ENCODE measurements at regions not wholly inside any gene's neighbourhood (a gene's known extent, or its start where the extent isn't known, plus 50 kb on each side); places are given as distances from the start of the nearest gene placed in this dataset.
"Not testable (repeated sequence)": the region's sequence is repeated elsewhere in the genome, so short reads cannot be mapped to it uniquely, and the experiment has no call there.

GRCh38 chr16:32947336-32947735 is 246.7 kb upstream of the TP53TG3C start:
- DNase-seq: not testable (repeated sequence)

DNA sequence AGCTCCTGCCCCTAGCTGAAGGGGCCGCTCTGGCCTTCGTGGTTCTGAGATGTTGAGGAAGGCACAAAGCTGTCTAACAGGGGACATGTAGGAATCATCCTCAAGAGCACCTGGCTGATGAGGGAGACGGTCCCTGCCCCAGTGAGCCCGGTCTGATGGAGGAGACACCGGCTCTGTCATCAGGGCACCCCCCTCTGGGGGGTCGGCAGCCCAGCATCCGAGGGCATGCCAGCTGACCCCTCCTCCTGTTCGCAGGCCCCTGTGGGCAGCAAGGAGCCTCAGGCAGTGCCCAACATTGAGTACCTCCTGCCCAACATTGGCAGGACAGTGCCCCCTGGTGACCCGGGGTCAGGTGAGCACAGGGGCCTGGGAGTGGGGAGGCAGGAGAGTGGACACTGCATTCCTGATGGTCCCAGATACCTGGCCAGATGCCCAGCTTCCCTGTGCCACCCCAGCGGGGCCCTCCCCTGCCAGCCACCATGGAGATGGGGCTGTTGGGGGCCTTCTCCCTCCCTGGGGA is 247.9 kb upstream of the TP53TG3C start:
- DNase-seq: not testable (repeated sequence)

- DNase-seq: not testable (repeated sequence)
Observed at GRCh38 chr16:32945311-32945710, 248.7 kb upstream of the TP53TG3C start.

- DNase-seq: not testable (repeated sequence)
Observed at GRCh38 chr16:32939845-32940244, 254.2 kb upstream of the TP53TG3C start.

DNA sequence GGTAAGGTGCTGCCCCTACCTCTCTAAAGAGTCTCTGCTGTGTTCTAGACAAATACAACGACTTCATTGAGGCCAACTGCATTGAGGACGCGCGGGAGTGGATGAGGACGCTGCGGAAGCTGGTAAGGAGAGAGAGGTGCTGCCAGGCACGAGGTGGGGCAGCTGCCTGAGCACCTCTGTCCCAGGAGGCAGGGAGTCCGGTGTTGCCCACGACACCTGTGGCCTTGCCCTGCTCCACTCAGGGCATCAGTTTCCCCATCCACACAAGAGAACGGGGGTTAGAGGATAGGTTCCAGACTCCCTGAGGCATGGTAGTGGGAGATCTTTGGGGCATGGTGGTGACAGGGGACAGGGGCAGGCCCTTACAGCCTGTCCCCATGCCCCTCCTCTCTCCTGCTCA is 256.1 kb upstream of the TP53TG3C start:
- not testable (repeated sequence) for DNase-seq

DNA sequence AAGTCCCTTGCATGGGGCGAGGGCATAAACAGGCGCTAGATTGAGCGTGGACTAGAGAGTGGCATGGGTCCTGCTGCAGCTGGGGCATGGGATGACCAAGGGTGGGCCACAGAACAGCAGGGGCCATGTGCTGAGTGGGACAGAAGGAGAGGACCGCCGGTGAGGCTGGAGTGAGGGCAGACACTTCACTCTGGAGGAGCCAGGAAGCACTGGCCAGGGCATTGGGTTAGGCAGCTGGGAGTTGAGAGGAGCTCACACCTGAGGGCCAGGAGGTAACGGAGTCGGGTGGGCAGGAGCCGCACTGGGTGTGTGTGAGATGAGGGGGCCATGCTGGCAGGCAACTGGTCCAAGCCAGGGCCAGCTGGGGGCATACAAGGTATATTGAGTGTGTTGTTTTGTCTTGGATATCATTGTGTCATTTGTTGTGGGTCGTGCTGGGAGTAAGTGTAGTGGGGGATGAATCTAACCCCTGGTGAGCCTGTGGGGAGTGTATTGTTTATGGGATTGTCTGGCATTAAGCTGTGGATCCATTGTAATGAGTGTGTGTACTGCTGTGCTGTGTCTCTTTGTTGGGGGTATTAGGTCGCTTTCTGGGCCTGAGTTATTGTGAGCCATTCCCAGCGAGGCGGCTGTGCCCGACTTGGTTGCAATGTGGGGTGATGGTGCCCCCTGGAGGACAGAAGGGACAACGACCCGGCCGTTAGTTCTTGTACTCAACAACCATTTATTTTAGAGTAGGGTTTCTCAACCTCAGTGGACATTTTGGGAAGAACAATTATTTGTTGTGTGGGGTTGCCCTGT is 256.5 kb upstream of the TP53TG3 start:
- peak in 1 of 2 donors; percentile 34 for DNase-seq

DNA sequence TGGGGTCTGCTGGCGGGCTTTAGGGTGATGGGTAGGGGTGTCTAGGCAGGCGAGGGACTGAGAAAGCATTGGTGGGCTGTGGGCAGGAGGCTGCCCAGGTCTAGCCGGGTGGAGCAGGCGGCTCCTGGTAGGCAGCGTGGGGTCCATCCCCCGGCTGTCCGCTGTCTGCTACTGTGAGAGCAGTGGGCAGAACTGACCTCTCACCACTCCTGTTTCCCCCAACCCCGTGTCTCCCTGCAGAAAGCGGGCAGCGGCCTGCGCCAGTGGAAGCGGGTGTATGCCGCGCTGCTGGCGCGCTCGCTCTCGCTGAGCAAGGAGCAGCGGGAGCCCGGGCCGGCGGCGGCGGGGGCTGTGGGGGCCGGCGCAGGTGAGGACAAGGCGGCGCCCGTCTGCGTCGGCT is 249.2 kb upstream of the TP53TG3 start:
- not testable (repeated sequence) for DNase-seq

- DNase-seq: peak in 1 of 2 donors; percentile 9
Observed at GRCh38 chr16:32922578-32922977, 246.6 kb upstream of the TP53TG3 start.

DNA sequence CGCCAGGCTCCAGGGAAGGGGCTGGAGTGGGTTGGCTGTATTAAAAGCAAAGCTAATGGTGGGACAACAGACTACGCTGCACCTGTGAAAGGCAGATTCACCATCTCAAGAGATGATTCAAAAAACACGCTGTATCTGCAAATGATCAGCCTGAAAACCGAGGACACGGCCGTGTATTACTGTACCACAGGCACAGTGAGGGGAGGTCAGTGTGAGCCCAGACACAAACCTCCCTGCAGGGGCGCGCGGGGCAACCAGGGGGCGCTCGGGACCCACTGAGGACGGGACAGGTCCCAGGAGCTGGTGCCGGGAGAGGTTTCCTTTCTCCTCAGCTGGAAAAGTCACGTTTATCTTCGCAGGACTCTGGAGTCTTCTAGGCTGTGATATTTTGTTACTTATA is 239.4 kb upstream of the TP53TG3 start:
- not testable (repeated sequence) for DNase-seq

- DNase-seq: peak; percentile 23 to 60
Observed at GRCh38 chr16:32897782-32898181, 221.8 kb upstream of the TP53TG3 start.

- not testable (repeated sequence) for DNase-seq
Observed at GRCh38 chr16:32885392-32885791, 209.4 kb upstream of the TP53TG3 start.

- not testable (repeated sequence) for DNase-seq
Observed at GRCh38 chr16:32884556-32884955, 208.6 kb upstream of the TP53TG3 start.

GRCh38 chr16:32882328-32882857 is 206.4 kb upstream of the TP53TG3 start:
- not testable (repeated sequence) for DNase-seq

DNA sequence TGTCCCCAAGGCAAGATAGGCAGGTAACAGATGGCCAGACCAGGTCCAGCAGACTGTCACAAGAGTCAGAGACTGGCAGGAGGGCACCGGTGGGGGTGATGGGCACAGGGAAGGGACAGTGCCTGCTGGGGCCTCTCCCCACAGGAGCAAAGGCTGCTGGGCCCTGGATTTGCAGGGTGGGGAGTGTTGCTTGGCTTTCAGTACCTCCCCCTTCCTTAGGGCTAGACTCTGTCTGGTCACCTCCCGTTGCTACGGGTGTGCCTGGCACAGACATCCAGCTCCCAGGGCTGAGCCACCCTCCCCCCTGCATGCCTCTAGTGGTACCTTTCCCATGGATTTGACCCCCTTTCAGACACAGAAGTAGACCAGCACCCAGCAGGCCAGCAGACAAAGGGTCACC is 205.7 kb upstream of the TP53TG3 start:
- not testable (repeated sequence) for DNase-seq

- not testable (repeated sequence) for DNase-seq
Observed at GRCh38 chr16:32880009-32880408, 204.0 kb upstream of the TP53TG3 start.

- not testable (repeated sequence) for DNase-seq
Observed at GRCh38 chr16:32876718-32877117, 200.8 kb upstream of the TP53TG3 start.

DNA sequence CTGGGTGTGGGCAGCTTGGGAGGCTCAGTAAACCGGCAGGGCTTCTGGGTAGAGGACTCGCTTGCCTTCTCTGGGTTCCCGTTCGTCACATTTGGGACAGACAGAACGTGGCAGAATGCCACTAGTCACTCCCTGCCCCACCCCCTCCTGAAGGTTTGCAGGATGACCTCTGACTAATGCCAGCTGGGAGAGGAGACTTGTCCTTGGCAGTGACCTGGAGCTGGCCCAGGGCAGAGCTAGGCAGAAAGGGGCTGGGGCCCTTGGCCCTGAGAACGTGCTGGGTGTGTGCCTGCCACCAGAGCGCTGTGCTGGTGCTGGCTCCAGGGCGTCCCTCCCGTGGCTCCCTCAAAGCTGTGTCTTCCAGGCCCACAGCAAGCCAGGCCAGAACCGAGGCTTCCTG is 197.8 kb upstream of the TP53TG3 start:
- DNase-seq: not testable (repeated sequence)

DNA sequence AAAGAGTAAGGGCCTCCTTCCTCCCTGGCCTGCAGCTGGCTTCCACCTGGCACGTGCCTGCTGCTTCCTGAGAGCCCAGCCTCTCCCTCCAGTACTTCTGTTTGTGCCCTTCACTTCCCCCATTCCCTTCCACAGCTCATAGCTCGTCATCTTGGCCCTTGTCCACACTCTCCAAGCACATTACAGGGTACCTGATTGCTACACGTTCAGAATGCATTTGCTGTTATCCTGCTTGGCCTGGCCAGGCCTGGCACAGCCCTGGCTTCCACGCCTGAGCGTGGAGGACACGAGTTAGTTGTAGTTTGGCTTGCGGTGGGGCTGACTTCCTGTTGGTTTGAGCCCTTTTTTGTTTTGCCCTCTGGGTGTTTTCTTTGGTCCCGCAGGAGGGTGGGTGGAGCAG is 197.2 kb upstream of the TP53TG3 start:
- DNase-seq: not testable (repeated sequence)

- DNase-seq: not testable (repeated sequence)
Observed at GRCh38 chr16:32870628-32871027, 194.7 kb upstream of the TP53TG3 start.

DNA sequence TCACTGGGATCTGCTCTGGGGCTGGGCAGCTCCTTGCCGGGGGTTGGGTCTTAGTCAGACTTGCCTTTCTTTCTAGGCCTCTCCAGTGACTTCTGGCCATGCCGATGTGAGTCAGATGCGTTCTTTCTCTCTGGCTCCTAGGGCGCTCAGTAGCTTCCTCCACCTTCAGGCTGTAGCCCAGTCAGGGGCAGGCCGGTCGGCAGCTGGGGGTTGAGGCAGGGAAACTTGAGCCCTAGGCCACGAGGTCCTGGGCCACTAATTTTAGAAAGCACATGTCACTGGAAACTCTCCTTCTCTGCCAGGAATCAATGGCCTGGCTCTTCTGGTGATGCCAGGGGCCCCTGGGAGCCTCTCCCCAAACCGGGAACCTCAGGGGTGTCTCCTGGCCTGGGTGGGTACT is 192.4 kb upstream of the TP53TG3 start:
- DNase-seq: not testable (repeated sequence)

DNA sequence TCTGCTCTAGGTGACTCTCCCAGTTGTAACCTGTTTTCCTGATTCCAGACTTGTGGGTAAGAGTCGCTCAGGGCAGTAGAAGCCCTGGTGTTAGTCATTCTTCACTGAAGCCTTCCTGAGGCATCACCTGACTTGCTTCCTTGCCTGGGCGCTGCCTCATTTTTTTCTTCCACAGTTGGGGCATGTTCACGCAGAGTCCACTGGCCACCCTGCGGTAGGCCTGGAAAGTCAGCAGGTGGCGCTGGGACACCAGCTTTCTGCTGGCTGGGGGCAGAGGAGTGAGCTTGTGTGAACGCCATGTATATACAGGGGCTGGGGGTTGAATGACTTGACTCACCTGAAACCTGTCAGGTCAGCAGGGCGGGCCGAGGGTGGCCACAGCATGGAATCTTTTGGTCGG is 189.3 kb upstream of the TP53TG3 start:
- DNase-seq: not testable (repeated sequence)

- DNase-seq: not testable (repeated sequence)
Observed at GRCh38 chr16:32861476-32862201, 185.7 kb upstream of the TP53TG3 start.

DNA sequence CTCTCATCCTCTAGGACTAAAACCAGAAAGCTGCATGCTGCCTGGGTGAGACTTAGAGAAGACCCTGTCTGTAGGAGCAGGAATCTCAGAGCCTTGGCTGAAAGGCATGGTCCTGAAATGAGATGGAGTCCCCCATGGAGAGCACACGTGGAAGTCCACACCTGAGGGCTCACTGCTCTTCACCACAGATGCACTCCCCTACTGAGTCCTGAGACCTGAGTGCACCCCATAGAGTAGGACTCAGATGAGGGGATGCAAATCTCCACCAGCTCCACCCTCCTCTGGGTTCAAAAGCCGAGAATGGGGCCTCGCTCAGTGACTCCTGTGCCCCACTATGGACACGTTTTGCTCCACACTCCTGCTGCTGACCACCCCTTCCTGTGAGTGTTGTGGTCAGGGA is 171.4 kb upstream of the TP53TG3 start:
- DNase-seq: not testable (repeated sequence)
